Right atrium auricular region (tissue), 2 donors: ENCODE measurements at regions not wholly inside any gene's neighbourhood (a gene's known extent, or its start where the extent isn't known, plus 50 kb on each side); places are given as distances from the start of the nearest gene placed in this dataset.
"Not testable (repeated sequence)": the region's sequence is repeated elsewhere in the genome, so short reads cannot be mapped to it uniquely, and the experiment has no call there.

Source experiments
- DNase-seq: peaks from one replicate; pipeline ENCODE4 v3.0.0-alpha.2; 2019; ENCODE audit warnings: low spot score
- H3K27ac ChIP-seq, 2 donors: fragments of 200-600 bp; sonication (generic); 1 replicate in 1 of 2; 2 replicates in 1 of 2; pipeline ENCODE4 v1.5.1; 2016 to 2019
- H3K27me3 ChIP-seq, 2 donors: fragments of 200-600 bp; sonication (generic); one replicate each; pipeline versions ENCODE4 v1.5.1 to v1.6.0; 2017 to 2019
- H3K36me3 ChIP-seq: fragments of 200-600 bp; sonication (generic); one replicate; pipeline ENCODE4 v1.5.1; 2016
- H3K4me1 ChIP-seq, 2 donors: fragments of 200-600 bp; sonication (generic); one replicate each; pipeline versions ENCODE4 v1.5.1 to v1.6.0; 2017 to 2019
- H3K4me3 ChIP-seq, 2 donors: fragments of 200-600 bp; sonication (generic); 1 replicate in 1 of 2; 2 replicates in 1 of 2; pipeline ENCODE4 v1.5.1; 2017 to 2019; ENCODE audit warnings: mild to moderate bottlenecking in 1 of 2, moderate library complexity in 1 of 2
- H3K9me3 ChIP-seq, 2 donors: fragments of 200-600 bp; sonication (generic); one replicate each; pipeline ENCODE4 v1.5.1; 2019
- CTCF ChIP-seq, 2 donors: fragments of 200-600 bp; sonication (generic); IDR thresholded peaks; one replicate each; pipeline ENCODE4 v1.5.1; 2019; ENCODE audit warnings: antibody characterized with exemption in 2 of 2

- Histone ChIP-seq H3K4me1 (no peaks in the 10 kb centered on the region), H3K27ac (no peak overlapping the region), H3K4me3 (no peak overlapping the region), H3K9me3 (no peaks in the 10 kb centered on the region), H3K27me3 (no peaks in the 10 kb centered on the region), H3K36me3 (no peaks in the 10 kb centered on the region)
- DNase-seq = no peak
- no peak for TF ChIP-seq CTCF (IDR thresholded peaks at IDR 0.05)
These were observed 147.6 kb downstream of the MAIP1 start for GRCh38 chr2:200102971-200103370.

- Histone ChIP-seq H3K27ac (no peak overlapping the region), H3K4me1 (no peaks in the 10 kb centered on the region), H3K36me3 (no peaks in the 10 kb centered on the region), H3K27me3 (no peaks in the 10 kb centered on the region), H3K9me3 (no peaks in the 10 kb centered on the region), H3K4me3 (no peak overlapping the region)
- no peak for TF ChIP-seq CTCF (IDR thresholded peaks at IDR 0.05)
- no peak for DNase-seq
These were observed 148.6 kb downstream of the MAIP1 start for GRCh38 chr2:200104015-200104414.

DNA sequence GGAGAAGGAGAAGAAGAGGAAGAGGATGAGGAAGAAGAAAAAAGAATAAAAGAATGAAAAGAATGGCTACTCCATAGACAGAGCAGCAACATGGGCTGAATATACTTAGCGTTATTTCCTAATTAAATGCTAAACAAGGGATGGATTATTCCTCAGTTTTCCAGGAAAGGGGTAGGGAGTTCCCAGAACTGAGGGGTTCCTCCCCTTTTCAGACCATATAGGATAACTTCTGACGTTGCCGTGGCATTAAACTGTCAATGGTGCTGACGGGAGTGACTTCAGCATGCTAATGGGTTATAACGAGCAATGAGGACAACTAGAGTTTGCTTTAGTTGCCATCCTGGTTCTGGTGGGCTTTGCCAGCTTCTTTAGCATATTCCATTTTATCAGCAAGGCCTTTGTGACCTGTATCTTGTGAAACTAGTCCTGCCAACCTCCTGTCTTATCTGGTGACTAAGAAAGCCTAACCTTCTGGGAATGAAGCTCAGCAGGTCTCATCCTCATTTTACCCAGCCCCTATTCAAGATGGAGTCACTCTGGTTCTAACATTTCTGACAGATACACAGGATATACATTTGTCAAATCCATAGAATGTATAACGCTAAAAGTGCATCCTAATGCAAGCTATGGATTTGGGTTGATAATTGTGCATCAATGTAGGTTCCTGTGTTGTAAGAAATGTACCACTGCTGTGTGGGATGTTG is 152.3 kb downstream of the MAIP1 start:
- Histone ChIP-seq H3K9me3 (no peaks in the 10 kb centered on the region), H3K27me3 (no peaks in the 10 kb centered on the region), H3K4me3 (no peak overlapping the region), H3K4me1 (no peaks in the 10 kb centered on the region), H3K27ac (no peak overlapping the region), H3K36me3 (no peaks in the 10 kb centered on the region)
- no peak for TF ChIP-seq CTCF (IDR thresholded peaks at IDR 0.05)
- DNase-seq = no peak

DNA sequence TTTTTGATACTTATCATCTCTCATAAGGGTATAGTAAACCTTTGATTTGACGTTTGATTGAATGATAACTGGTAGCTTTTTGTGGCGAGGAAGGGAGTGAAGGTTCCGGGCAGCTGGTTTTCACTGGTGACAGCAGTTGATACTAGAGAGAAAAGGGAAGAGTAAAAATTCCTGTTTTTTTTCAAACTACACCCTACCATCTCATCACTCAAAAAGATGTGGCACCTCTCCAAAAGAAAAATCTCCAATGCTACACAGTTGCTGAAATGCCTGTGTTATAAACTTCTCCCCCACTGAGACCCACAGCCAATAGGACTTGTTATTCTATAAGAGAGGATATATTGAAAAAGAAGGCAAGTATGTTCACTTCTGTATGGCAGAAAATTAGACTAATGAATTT is 154.0 kb downstream of the MAIP1 start:
- no peak overlapping the region for H3K4me3 ChIP-seq

DNA sequence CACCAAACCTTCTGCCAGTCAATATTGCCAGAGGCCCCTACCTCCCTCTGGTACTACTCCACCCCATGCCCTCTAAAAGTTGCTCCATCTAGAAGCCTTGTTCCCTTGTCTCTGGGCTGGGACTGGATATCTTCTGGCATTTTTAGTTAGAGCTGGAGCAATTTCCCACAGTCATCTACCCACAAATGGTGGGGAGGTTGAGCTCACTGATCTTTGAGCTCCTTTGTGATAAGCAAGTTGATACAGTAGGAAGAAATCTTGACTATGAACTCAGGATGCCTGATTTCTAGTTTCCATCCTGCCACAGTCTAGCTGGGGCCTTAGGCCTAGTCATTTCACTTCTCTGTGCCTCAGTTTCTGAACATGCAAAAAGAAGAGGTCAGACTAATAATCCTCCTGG is 155.0 kb downstream of the MAIP1 start:
- no peak overlapping the region for H3K27ac ChIP-seq
- no peaks in the 10 kb centered on the region for H3K36me3 ChIP-seq
- H3K4me1 ChIP-seq = no peaks in the 10 kb centered on the region
- no peaks in the 10 kb centered on the region for H3K27me3 ChIP-seq
- no peak for DNase-seq
- H3K4me3 ChIP-seq = no peak overlapping the region
- TF ChIP-seq CTCF (IDR thresholded peaks at IDR 0.05) = no peak
- no peaks in the 10 kb centered on the region for H3K9me3 ChIP-seq

More for the DNA sequence above, 154.0 kb downstream of the MAIP1 start:
- Histone ChIP-seq H3K4me1 (no peaks in the 10 kb centered on the region), H3K36me3 (no peaks in the 10 kb centered on the region), H3K9me3 (no peaks in the 10 kb centered on the region), H3K27ac (no peak overlapping the region), H3K27me3 (no peaks in the 10 kb centered on the region)
- TF ChIP-seq CTCF (IDR thresholded peaks at IDR 0.05) = no peak
- no peak for DNase-seq

- DNase-seq, H3K36me3 ChIP-seq, H3K4me1 ChIP-seq, H3K4me3 ChIP-seq, H3K27me3 ChIP-seq, H3K9me3 ChIP-seq, H3K27ac ChIP-seq: not testable (repeated sequence)
These were observed 157.8 kb downstream of the MAIP1 start for GRCh38 chr2:200113016-200113799.
